CD4-positive, alpha-beta T cell treated with Interleukin-1 beta for 1 hour (primary cell): ENCODE measurements at regions not wholly inside any gene's neighbourhood (a gene's known extent, or its start where the extent isn't known, plus 50 kb on each side); places are given as distances from the start of the nearest gene placed in this dataset.
"Not testable (repeated sequence)": the region's sequence is repeated elsewhere in the genome, so short reads cannot be mapped to it uniquely, and the experiment has no call there.

Experiments
- DNase-seq, 2 donors: peaks; one replicate each; pipeline ENCODE4 v3.0.0-alpha.2; 2020 to 2022

DNA sequence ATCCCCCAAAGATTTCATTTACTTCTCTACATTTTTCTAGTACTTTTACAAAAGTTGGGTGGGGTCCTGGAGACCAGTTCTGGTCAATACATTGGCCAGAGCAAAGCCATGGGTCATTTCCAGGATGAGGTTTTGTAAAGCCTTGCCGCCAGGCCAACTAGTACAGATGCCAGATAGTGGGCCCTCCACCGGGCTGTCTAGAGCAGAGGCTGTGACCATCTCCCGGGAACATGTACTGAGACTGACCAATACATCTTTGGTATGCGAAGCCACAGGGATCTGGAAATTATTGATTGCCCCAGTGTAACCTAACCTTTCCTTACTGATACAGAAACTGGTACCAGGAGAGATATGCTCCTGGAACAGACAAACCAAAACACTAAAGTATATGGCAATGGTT is 599.2 kb downstream of the ADCYAP1 start:
- no peak for DNase-seq

DNA sequence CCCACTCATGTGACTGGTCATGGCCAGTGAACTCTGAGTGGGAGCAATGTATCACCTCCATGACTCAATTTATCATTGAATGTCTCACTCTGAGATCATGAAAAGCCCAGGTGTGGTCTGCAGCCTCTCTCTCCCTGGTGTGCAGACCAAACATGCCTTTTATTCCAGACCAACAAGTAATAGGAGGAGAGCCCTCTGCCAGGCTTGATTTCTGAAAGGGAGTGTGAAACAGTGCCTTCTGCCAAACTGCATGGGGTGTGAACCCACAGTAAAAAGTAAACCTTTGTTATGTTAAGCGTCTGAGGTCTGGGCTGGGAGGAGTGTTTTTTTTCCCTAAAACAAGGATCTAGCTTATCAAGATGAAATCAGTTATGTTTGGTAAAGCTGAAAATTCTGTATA is 601.2 kb downstream of the ADCYAP1 start:
- DNase-seq: no peak

DNA sequence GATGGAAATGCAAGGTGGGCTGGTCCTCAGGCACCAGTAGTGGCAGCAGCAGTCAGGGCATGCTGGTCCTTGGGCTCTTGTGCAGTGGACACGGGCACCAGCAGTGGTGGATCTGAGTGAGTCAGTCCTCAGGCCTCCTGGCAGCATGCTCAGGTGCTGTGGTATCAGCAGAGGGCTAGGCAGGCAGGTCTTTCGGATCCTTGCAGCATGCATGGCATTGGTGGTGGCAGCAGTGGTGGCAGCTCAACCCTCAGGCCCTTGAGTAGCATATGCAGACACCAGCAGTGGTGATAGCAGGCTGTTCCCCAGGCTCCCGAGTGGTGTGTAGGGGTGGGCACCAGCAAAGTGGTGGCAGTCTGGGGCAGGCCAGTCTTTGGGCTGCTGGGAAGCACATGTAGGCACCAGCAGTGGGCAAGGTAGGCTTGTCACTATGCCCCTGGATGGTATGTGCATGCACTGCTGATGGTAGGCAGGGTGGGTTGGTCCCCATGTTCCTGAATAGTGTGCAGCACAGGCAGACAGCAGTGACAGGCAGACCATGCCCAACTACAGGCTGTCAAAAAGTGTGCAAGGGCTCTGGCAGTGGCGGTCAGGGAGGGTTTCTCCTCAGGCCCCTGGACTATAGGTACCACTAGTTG is 606.0 kb downstream of the ADCYAP1 start:
- no peak for DNase-seq

DNA sequence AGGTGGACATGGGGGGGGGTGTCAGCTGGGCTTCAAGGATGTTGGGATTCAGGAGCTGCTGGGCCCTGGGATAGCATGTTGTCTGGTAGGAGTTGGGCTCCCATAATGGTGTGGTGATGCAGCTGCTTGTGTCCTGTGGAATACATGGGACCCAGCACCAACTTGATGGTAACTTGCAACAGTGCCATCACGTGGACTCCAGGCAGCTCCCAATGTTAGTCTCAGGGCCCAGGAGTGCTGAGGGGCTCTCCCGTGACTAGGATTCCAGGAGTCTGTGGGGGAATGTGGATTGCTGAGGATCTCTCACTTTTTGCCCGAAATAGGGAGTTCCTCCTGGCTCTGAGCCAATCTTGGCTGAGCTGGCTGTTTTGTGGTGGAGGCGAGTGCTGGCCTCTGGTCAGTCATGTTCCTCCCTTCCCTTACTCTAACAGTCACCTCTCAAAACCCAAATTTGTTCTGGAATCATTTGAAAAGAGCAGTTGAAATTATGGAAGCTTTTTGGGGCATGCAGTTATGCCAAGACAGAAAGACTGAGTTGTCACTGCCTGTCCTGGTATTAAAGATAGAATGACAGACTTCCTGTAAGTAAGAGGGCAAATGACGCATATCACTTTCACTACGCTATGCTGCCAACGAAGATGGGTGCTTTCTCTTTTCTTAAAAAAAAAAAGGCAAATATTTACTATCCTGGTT is 607.1 kb downstream of the ADCYAP1 start:
- DNase-seq: no peak

DNA sequence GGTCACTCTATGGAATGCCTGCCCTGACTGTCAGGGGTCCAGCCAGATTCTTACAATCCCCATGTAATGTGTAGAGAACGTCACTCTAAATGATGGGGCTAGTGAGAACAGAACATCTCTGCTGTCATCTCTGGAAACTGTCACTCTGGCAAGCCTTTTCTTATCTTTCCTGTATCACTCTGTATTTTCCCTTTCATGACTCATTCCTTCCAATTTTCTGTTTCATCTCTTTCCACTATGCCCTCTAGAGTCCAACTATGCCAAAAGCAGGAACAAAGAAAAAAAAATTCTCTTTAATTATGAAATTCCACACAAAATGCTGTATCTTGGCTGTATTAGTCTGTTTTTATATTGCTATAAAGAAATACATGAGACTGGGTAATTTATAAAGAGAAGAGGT is 608.8 kb downstream of the ADCYAP1 start:
- DNase-seq: no peak

DNA sequence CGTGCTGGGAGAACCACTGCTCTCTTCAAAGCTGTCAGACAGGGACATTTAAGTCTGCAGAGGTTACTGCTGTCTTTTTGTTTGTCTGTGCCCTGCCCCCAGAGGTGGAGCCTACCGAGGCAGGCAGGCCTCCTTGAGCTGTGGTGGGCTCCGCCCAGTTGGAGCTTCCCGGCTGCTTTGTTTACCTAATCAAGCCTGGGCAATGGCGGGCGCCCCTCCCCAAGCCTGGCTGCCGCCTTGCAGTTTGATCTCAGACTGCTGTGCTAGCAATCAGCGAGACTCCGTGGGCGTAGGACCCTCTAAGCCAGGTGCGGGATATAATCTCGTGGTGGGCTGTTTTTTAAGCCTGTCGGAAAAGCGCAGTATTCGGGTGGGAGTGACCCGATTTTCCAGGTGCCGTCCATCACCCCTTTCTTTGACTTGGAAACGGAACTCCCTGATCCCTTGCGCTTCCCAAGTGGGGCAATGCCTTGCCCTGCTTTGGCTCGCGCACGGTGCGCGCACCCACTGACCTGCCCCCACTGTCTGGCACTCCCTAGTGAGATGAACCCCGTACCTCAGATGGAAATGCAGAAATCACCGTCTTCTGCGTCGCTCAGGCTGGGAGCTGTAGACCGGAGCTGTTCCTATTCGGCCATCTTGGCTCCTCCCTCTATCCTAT is 617.0 kb downstream of the ADCYAP1 start:
- not testable (repeated sequence) for DNase-seq

DNA sequence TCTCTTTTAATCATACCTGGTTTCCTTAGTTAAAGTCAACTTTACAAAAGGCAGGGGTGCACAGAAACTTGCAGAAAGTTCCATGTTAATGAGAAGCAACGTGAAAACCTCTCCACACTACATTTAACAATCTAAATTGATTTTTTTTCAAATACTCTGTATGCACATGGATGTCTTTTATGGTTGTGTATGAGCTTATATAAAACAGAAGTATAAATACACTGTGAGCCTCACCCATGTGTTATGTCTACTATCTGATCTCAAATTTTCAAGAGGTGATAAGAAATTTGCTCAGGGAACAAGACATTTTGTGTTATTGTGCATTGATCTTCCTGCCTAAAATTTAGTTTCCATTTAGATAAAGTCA is 617.6 kb downstream of the ADCYAP1 start:
- DNase-seq: no peak

DNA sequence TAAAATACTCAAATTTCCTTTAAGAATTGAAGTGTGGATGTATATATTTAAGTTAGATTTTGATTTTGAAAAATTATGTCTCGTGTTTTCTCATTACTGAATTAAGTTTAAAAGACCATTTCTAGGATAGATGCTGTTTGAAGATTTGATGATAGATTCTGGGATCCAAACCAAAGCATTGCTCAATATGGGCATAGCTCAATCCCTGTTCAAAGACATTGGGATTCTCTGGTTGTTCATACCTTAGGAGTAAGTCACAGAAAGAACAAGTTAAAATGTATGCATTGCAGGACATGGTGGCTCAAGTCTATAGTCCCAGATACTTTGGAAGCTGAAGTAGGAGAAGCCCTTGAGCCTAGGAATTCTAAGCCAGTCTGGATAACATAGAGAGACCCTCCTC is 622.3 kb downstream of the ADCYAP1 start:
- no peak for DNase-seq

DNA sequence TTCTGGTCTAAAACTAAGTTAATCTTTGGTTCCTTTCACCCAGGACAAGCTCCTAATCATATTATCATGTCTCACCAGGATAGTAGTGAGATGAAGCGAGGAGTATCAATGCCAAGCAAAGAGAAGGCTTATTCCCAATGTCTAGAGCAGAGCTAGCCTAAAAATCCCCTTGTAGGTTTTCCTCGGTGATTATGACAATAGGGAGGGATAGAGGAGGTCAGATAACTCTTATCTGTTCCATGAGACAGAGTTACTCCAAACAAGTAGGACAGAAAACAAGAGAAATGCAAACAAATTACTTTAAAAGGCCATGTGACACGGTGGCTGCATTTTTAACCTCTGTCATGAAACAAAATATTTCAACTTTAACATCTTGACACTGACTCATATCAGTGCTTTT is 623.1 kb downstream of the ADCYAP1 start:
- no peak for DNase-seq

DNA sequence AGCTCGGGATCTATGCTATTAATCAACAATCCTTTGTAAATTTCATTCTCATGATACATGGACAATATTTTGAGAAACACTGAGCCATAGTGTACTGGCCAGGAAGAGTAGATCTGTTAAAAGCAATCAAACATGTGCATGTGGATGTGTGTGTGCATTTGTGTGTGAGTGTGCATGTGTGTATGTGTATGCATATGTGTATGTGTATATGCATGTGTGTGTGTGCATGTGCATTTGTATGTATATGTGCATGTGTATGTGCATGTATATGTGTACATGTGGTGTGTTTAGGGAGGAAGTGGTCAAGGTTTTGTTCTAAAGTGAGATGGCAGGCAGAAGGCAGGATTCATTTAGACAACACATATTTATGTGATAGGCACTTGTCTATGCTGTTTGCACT is 623.8 kb downstream of the ADCYAP1 start:
- DNase-seq: no peak

DNA sequence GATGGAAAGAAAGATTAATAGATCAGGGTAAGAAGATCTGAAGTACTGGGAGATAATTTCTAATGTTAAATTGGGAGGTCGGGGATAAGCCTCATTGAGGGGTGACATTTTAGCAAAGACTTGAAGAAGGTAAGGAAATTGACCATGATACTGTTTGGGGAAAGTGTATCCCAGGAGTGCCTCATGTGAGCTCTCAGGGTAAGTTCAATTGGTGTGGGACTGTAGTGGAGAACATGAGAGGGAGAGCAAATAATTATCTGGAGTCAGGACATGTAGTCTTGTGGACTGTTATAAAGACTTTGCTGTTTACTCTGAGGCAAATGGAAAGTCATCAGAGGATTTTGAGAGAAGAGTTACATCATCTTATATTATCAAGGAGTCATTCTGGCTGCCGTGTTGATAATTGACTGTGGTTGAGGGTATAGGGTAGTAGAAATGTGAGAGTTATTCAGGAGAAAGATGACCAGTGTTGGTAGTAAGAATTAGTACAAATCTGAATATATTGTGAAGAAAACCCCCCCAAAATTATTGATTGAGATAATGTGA is 624.4 kb downstream of the ADCYAP1 start:
- DNase-seq: no peak

DNA sequence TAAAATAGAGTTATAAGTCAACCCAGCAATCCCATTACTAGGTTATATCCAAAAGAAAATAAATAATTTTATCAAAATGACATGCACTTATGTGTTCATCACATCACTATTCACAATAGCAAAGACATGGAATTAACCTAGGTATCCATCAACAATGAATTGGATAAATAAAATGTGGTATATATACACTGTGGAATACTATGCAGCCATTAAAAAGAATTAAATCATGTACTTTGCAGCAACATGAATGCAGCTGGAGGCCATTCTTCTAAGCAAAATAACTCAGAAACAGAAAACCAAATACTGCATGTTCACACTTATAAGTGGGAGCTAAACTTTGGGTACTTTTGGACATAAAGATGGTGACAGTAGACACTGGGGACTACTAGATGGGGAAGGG is 626.0 kb downstream of the ADCYAP1 start:
- no peak for DNase-seq

DNA sequence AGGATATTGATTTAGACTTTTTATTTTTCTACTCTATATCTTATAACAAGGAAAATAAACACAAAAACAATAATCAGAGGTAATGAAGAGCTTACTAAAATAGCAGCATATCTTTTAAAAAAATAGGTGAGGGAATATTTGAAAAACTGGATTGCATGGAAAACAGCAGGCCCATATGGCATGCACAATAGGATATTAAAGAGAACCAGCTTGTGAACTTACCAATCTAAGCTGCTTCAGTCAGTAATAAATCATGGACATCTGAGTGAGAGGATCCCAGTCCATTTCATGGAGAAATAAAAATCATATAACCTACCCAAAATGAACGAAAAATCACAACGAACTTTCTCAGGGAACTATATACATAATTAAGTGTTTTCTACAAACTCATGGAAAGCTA is 634.6 kb downstream of the ADCYAP1 start:
- DNase-seq: no peak

DNA sequence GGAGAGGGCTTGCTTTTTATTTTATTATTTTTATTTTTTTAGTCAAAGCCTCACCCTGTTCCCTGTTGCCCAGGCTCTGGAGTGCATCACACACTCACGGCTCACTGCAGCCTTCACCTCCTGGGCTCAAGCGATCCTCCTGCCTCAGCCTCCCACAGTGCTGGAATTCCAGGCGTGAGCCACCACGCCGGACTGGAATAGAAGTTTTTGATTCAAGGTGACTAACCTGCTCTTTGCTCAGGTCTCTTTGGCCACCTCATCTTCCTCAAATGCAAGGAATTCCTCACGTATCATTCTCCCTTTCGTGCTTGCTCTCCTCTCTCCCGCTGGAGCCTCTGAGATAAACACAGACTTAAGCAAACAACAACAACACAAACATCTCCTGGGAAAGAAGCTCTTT is 636.8 kb downstream of the ADCYAP1 start:
- DNase-seq: no peak

DNA sequence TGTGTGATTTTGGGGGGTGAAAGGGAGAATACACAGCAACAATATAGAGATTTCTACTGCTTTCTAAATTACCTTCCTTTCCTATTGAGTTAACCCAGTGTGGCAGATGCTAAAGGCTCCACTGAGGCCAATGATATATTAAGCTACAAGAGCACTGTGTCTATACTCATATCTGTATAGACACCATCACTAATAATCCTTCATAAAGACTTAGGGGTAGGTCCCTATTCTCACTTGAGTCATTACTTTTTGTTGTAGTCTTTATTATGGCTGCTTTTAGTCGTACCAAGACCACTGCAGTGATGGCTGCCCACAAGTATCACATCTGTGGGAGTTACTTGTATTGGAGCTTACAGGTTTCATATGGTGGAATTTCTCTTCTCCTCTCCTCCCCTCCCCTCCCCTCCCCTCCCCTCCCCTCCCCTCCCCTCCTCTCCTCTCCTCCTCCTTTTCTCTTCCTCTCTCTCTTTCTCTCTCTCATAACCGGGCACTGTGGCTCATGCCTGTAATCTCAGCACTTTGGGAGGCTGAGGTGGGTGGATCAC is 637.6 kb downstream of the ADCYAP1 start:
- no peak for DNase-seq

DNA sequence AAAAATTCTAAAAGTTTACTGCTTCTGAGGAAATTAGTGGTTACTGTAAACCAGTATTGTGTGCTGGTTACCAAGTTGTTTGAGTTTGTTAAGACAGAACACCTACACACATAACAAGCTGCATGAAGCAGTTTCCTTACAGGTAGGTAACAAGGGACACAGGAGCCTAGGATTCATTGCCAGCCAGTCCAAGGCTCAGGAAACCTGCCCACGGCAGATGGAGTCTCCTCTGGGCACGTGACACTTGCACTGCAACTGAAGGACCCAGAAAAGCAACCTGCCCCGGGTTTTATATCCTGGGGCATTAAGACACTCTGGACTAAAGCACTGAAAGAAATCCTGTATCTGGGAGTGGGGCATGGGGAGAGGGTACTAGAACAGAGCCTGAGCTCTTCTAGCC is 639.3 kb downstream of the ADCYAP1 start:
- DNase-seq: no peak

DNA sequence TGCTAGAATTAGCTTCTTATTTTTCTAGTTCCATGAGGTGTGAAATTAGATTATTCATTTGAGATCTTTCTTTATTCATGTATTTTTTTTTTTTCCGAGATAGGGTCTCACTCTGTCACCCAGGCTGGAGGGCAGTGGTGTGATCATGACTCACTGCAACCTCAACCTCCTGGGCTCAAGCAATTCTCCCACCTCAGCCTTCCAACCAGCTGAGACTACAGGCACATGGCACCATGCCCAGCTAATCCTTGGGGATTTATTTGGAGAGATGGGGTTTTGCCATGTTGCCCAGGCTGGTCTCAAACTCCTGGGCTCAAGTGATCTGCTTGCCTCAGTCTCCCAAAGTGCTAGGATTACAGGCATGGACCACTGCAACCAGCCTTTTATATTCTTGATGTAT is 653.0 kb downstream of the ADCYAP1 start:
- not testable (repeated sequence) for DNase-seq

DNA sequence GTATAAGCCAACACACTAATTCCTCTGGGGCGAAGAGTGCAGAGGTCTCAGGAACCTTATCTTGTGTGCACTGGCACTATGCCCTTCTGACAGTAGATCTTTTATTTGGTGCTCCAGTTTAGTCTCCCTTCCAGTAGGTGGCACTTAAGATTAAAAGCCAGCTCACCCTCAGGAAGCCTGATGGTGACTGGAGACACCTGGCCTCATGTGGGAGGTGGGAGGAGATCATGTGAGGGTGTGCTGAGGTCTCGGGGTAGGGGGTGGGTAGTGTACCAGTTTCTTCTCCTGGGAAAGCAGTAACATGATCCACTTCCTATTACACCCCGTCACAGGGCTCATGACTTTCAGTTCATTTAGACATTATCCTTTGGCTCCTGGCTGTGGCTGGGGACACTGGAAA is 654.9 kb downstream of the ADCYAP1 start:
- no peak for DNase-seq

DNA sequence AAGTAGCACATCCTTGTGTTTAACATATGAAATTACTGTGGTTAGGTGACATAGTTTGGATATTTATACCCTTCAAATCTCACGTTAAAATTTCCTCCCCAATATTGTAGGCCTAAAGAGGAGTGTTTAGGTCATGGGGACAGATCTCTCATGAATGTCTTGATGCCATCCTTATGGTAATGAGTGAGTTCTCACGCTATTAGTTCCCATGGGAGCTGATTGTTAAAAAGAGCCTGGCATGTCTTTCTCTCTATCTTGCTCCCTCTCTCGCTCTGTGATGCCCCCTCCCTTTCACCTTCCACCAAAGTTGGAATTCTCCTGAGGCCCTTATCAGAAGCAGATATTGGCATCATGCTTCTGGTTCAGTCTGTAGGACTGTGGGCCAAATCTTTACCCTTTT is 660.1 kb downstream of the ADCYAP1 start:
- DNase-seq: no peak

DNA sequence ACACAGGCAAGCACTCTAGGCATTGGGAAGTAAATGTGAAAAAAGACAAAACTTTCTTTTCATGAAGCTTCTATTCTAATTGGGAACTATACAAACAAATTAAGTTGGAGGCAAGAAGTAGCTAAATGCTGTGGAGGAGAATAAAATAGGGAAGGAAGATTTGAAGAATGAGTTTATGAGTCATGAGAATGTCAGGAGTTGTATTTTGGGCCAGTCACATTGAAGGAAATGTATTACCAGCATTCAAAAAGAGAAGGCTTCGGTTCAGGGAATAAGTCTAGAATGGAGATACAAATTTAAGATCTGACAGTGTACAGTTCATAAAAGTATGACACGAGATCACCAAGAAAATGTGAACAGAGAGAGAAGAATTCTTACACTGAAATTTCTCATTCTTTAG is 666.5 kb downstream of the ADCYAP1 start:
- DNase-seq: no peak

DNA sequence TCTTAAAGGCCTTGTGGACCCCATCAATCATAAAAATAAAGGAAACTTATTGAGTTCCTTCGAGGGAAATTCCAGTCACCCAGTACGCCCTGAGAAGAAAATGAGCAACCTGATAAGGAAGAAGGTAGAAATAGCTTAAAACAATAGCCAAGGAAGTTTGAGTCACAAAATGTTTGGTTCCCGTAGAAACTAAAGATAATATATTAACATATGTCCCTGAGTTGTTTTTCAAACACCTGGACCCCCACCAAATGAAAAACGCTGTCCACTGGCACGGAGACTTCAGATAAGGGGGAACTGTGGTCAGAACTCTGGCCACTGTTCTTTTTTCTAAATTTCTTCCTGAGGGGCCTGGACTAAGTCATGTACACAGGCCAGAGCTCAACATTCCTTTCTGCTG is 669.1 kb downstream of the ADCYAP1 start:
- DNase-seq: no peak

DNA sequence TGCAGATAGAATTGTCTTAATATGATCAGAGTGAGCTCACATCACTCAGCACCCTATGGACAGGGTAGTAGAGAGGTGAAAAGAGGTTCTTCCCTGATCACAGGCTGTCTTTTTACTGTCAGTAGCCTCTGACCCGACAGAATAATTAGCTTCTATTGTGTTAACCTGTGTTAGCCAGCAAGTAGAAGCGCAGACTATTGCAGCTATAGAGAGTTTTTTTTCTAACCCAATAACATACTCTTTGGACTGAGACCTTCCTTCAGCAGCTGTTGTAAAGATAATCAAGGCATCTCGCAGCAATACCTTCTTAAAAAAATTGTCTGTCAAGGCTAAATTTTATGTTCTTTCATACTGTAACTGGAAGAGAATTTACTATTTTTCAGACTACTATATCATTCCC is 670.4 kb downstream of the ADCYAP1 start:
- DNase-seq: no peak

DNA sequence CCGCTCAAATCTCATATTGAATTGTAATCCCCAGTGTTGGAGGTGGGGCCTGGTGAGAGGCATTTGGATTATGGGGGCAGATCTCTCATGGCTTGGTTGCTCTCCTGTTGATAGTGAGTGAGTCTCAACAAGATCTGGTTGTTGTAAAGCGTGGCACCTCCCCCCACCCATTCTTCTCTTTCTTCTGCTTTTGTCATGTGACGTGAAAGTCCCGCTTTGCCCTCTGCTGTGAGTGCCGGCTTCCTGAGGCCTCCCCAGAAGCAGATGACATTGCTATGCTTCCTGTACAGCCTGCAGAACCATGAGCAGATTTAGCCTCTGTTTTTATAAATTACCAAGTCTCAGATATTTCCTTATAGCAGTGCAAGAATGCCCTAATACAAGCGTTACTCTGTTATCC is 673.8 kb downstream of the ADCYAP1 start:
- no peak for DNase-seq

DNA sequence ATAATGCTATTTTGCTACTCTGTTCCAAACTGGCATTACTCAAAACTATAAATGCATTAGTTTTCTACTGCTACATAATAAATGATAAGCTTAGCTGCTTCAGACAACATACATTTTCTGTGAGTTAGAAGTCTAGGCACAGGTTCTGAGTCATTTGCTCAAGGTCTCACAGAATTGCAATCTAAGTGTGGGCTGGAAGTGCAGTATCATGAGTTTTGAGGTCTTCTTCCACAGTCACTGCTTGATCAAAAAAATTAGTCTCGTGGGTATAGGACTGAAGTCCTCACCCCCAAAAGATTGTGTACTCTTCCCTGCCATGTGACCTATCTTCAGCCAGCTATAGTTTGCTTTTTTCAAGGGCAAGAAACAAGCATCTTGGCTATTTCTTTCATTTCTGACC is 676.9 kb downstream of the ADCYAP1 start:
- DNase-seq: no peak
